ENCODE measurements at regions not wholly inside any gene's neighbourhood (a gene's known extent, or its start where the extent isn't known, plus 50 kb on each side); places are given as distances from the start of the nearest gene placed in this dataset.

- DNase-seq (no peak), FAIRE-seq (no peak)
- intact Hi-C loops (cut with DNase I) = no loop called here
These were observed 179.7 kb upstream of the C1orf174 start for GRCh38 chr1:4079815-4080214.

GRCh38 chr1:4081806-4082711 lies 182.0 kb upstream of the C1orf174 start:
- peak in 2 of 5 donors; percentile 26 to 36 for DNase-seq
- no peak overlapping the region for H3K4me3 ChIP-seq (ENCODE audit: low read length in 3 of 3)
- FAIRE-seq = no peak

More at GRCh38 chr1:4079815-4080214, 179.7 kb upstream of the C1orf174 start:
- Histone ChIP-seq H3K36me3 (ENCODE audit: control insufficient read depth in 2 of 3, insufficient read depth in 3 of 3, low read length in 3 of 3) (no peaks in the 10 kb centered on the region), H3K9ac (ENCODE audit: low read length in 3 of 3) (no peak overlapping the region), H3K4me3 (ENCODE audit: low read length in 3 of 3) (no peak overlapping the region), H3K9me3 (ENCODE audit: control insufficient read depth in 2 of 3, insufficient read depth in 1 of 3, low read length in 3 of 3) (no peaks in the 10 kb centered on the region), H3K27ac (ENCODE audit: low read depth in 2 of 2, low read length in 2 of 2) (no peak overlapping the region), H3K27me3 (ENCODE audit: control insufficient read depth, insufficient read depth, low read length) (no peaks in the 10 kb centered on the region), H3K4me1 (ENCODE audit: control insufficient read depth in 2 of 3, insufficient read depth in 2 of 3, low read depth in 1 of 3, low read length in 3 of 3) (peaks cover 0 to 7% (median 0%) of the 10 kb centered on the region in 3 donors)
- no peak for TF ChIP-seq CTCF (IDR thresholded peaks at IDR 0.05; ENCODE audit: borderline replicate concordance, extremely low read depth, insufficient read depth)

GRCh38 chr1:4083231-4084047 lies 183.4 kb upstream of the C1orf174 start:
- DNase-seq (peak in 2 of 5 donors; percentile 15 to 67), FAIRE-seq (no peak)
- no peak overlapping the region for H3K9ac ChIP-seq (ENCODE audit: low read length in 3 of 3)
- no peak overlapping the region for H3K4me3 ChIP-seq (ENCODE audit: low read length in 3 of 3)
- intact Hi-C loops (cut with DNase I) = no loop called here
- no peaks in the 10 kb centered on the region for H3K9me3 ChIP-seq (ENCODE audit: control insufficient read depth in 2 of 3, insufficient read depth in 1 of 3, low read length in 3 of 3)
- peaks cover 0 to 7% (median 0%) of the 10 kb centered on the region in 3 donors for H3K4me1 ChIP-seq (ENCODE audit: control insufficient read depth in 2 of 3, insufficient read depth in 2 of 3, low read depth in 1 of 3, low read length in 3 of 3)
- H3K27me3 ChIP-seq (ENCODE audit: control insufficient read depth, insufficient read depth, low read length) = no peaks in the 10 kb centered on the region
- no peak for TF ChIP-seq CTCF (IDR thresholded peaks at IDR 0.05; ENCODE audit: borderline replicate concordance, extremely low read depth, insufficient read depth)
- no peaks in the 10 kb centered on the region for H3K36me3 ChIP-seq (ENCODE audit: control insufficient read depth in 2 of 3, insufficient read depth in 3 of 3, low read length in 3 of 3)
- no peak overlapping the region for H3K27ac ChIP-seq (ENCODE audit: low read depth in 2 of 2, low read length in 2 of 2)

More at GRCh38 chr1:4081806-4082711, 182.0 kb upstream of the C1orf174 start:
- Histone ChIP-seq H3K27ac (ENCODE audit: low read depth in 2 of 2, low read length in 2 of 2) (no peak overlapping the region), H3K36me3 (ENCODE audit: control insufficient read depth in 2 of 3, insufficient read depth in 3 of 3, low read length in 3 of 3) (no peaks in the 10 kb centered on the region), H3K4me1 (ENCODE audit: control insufficient read depth in 2 of 3, insufficient read depth in 2 of 3, low read depth in 1 of 3, low read length in 3 of 3) (peaks cover 0 to 7% (median 0%) of the 10 kb centered on the region in 3 donors), H3K9me3 (ENCODE audit: control insufficient read depth in 2 of 3, insufficient read depth in 1 of 3, low read length in 3 of 3) (no peaks in the 10 kb centered on the region), H3K9ac (ENCODE audit: low read length in 3 of 3) (no peak overlapping the region), H3K27me3 (ENCODE audit: control insufficient read depth, insufficient read depth, low read length) (no peaks in the 10 kb centered on the region)
- intact Hi-C loops (cut with DNase I) = no loop called here
- TF ChIP-seq CTCF (IDR thresholded peaks at IDR 0.05; ENCODE audit: borderline replicate concordance, extremely low read depth, insufficient read depth) = no peak

Data from kidney (tissue), 13 donors.